Hepatocyte (in vitro differentiated cells): ENCODE measurements at regions not wholly inside any gene's neighbourhood (a gene's known extent, or its start where the extent isn't known, plus 50 kb on each side); places are given as distances from the start of the nearest gene placed in this dataset.

ENCODE experiments used
- DNase-seq: peaks from one replicate; pipeline ENCODE4 v3.0.0-alpha.2; 2016; ENCODE audit warnings: low spot score
- H2AFZ ChIP-seq: fragments of 200-600 bp; sonication (generic); 2 replicates; pipeline ENCODE4 v1.6.0; 2016; ENCODE audit warnings: antibody characterized with exemption, mild to moderate bottlenecking
- H3K27ac ChIP-seq: fragments of 200-600 bp; sonication (generic); 2 replicates; pipeline ENCODE4 v1.5.1; 2016; ENCODE audit warnings: mild to moderate bottlenecking
- H3K27me3 ChIP-seq: fragments of 200-600 bp; sonication (generic); 2 replicates; pipeline ENCODE4 v1.6.1; 2016
- H3K36me3 ChIP-seq: fragments of 200-600 bp; sonication (generic); replicated peaks from 2 replicates; pipeline ENCODE4 v1.5.1; 2016; ENCODE audit warnings: low read depth; ENCODE audit not compliant: insufficient read depth
- H3K4me1 ChIP-seq: fragments of 200-600 bp; sonication (generic); 2 replicates; pipeline ENCODE4 v1.5.1; 2016; ENCODE audit warnings: mild to moderate bottlenecking, moderate library complexity; ENCODE audit not compliant: insufficient read depth
- H3K4me2 ChIP-seq: fragments of 200-600 bp; sonication (generic); 2 replicates; pipeline ENCODE4 v1.6.0; 2016
- H3K4me3 ChIP-seq: fragments of 200-600 bp; sonication (generic); 2 replicates; pipeline ENCODE4 v1.5.1; 2016; ENCODE audit warnings: mild to moderate bottlenecking
- H3K79me2 ChIP-seq: fragments of 200-600 bp; sonication (generic); 2 replicates; pipeline ENCODE4 v1.6.0; 2017; ENCODE audit warnings: mild to moderate bottlenecking
- H3K9me2 ChIP-seq: fragments of 200-600 bp; sonication (generic); replicated peaks from 2 replicates; pipeline ENCODE4 v1.6.0; 2017; ENCODE audit warnings: mild to moderate bottlenecking; ENCODE audit not compliant: insufficient read depth
- H3K9me3 ChIP-seq: fragments of 200-600 bp; sonication (generic); 2 replicates; pipeline ENCODE4 v1.5.1; 2016; ENCODE audit warnings: low read depth, mild to moderate bottlenecking
- H4K20me1 ChIP-seq: fragments of 200-600 bp; sonication (generic); 2 replicates; pipeline ENCODE4 v1.6.0; 2016; ENCODE audit warnings: mild to moderate bottlenecking; ENCODE audit not compliant: insufficient read depth, poor library complexity, severe bottlenecking
- EZH2 ChIP-seq: fragments of 200-600 bp; sonication (generic); IDR thresholded peaks from 2 replicates; pipeline ENCODE4 v1.6.1; 2016; ENCODE audit warnings: antibody characterized with exemption, mild to moderate bottlenecking, borderline replicate concordance
- EZH2phosphoT487 ChIP-seq: fragments of 200-600 bp; sonication (generic); IDR thresholded peaks from one replicate; pipeline ENCODE4 v1.6.1; 2018; ENCODE audit warnings: antibody characterized with exemption, mild to moderate bottlenecking, low read depth, moderate library complexity; ENCODE audit not compliant: unreplicated experiment, severe bottlenecking
- WGBS: methylation state at CpG from one replicate; pipeline ENCODE4 v1.1.6; 2016; ENCODE audit warnings: low lambda C conversion rate; ENCODE audit errors: missing lambda C conversion rate; 5-methylcytosine and 5-hydroxymethylcytosine counted together
- TF ChIP-seq, protein P1 (sequence below): fragments of 200-600 bp; sonication (generic); IDR thresholded peaks from 2 replicates; pipeline ENCODE4 v1.5.1; 2016; ENCODE audit warnings: antibody characterized with exemption, mild to moderate bottlenecking; ENCODE audit not compliant: poor library complexity

DNA sequence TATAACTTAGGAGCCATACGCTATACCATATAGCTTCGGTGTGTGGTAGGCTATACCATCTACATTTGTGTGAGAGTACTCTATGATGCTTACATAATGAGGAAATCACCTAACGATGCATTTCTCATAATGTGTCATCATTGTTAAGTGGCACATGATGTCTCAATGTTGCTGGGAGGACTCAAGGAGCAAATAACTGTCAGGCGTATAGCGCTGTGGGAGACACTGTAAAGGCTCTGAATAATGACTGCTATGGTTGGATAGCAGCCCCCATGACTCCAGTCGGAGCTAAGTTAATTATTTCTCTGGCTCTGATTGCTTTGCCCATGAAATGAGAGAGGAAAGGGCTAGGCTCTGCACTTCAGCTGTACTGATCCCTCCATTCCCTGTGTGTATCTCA, 197.2 kb downstream of the RGS9 start:
- TF ChIP-seq, protein P1, sequence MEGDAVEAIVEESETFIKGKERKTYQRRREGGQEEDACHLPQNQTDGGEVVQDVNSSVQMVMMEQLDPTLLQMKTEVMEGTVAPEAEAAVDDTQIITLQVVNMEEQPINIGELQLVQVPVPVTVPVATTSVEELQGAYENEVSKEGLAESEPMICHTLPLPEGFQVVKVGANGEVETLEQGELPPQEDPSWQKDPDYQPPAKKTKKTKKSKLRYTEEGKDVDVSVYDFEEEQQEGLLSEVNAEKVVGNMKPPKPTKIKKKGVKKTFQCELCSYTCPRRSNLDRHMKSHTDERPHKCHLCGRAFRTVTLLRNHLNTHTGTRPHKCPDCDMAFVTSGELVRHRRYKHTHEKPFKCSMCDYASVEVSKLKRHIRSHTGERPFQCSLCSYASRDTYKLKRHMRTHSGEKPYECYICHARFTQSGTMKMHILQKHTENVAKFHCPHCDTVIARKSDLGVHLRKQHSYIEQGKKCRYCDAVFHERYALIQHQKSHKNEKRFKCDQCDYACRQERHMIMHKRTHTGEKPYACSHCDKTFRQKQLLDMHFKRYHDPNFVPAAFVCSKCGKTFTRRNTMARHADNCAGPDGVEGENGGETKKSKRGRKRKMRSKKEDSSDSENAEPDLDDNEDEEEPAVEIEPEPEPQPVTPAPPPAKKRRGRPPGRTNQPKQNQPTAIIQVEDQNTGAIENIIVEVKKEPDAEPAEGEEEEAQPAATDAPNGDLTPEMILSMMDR, result no peak
- no peak for TF ChIP-seq EZH2
- TF ChIP-seq EZH2phosphoT487, result no peak
- Histone ChIP-seq H3K36me3 (no peaks in the 10 kb centered on the region), H3K4me2 (no peak overlapping the region), H3K27me3 (no peaks in the 10 kb centered on the region), H2AFZ (no peak overlapping the region), H3K4me1 (no peaks in the 10 kb centered on the region), H3K79me2 (no peaks in the 10 kb centered on the region), H3K9me3 (no peaks in the 10 kb centered on the region), H3K27ac (no peak overlapping the region), H4K20me1 (no peaks in the 10 kb centered on the region), H3K9me2 (no peaks in the 10 kb centered on the region), H3K4me3 (no peak overlapping the region)
- DNase-seq, result no peak
- WGBS, result 92% methylated on average over 6 of the region's 6 CpGs

DNA sequence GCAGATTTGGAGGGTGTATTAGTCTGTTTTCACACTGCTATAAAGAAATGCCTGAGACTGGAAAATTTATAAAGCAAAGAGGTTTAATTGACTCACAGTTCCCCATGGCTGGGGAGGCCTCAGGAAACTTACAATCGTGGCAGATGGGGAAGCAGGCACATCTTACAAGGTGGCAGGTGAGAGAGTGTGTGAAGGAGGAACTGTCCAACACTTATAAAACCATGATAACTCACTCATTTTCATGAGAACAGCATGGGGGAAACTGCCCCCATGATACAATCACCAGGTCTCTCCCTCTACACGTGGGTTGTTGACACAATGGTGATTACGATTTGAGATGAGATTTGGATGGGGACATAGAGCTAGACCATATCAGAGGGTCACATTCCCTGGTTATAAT, 195.6 kb downstream of the RGS9 start:
- Histone ChIP-seq H3K9me3 (no peaks in the 10 kb centered on the region), H3K27ac (no peak overlapping the region), H3K4me2 (no peak overlapping the region), H3K27me3 (no peaks in the 10 kb centered on the region), H3K36me3 (no peaks in the 10 kb centered on the region), H3K4me3 (no peak overlapping the region), H3K4me1 (no peaks in the 10 kb centered on the region), H3K9me2 (no peaks in the 10 kb centered on the region), H2AFZ (no peak overlapping the region), H4K20me1 (no peaks in the 10 kb centered on the region), H3K79me2 (no peaks in the 10 kb centered on the region)
- TF ChIP-seq, protein P1, result no peak
- no peak for TF ChIP-seq EZH2phosphoT487
- no peak for TF ChIP-seq EZH2
- DNase-seq, result no peak
- 64% methylated on average over 3 of the region's 3 CpGs for WGBS

DNA sequence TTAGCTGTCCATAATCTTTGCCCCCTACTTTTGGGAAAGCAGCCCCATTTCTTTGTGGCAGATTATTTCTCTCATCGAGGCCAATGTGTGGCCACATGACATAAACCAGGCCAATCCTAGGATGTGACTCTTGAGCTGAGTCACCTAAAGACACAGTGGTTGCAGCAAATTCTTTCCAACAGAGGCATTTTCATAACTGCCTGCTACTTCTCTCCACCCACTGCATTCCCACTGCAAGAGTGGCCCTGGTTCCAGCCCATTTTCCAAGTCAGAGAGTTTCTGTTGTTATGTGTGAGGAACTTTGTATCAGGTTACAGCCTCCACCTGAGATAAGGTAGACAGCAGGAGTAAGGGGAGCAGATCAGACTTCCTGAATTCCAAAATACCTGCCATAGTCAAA, 195.2 kb downstream of the RGS9 start:
- Histone ChIP-seq H2AFZ (no peak overlapping the region), H3K4me2 (no peak overlapping the region), H3K9me2 (no peaks in the 10 kb centered on the region), H4K20me1 (no peaks in the 10 kb centered on the region), H3K79me2 (no peaks in the 10 kb centered on the region), H3K36me3 (no peaks in the 10 kb centered on the region), H3K27me3 (no peaks in the 10 kb centered on the region), H3K9me3 (no peaks in the 10 kb centered on the region), H3K4me3 (no peak overlapping the region), H3K4me1 (no peaks in the 10 kb centered on the region), H3K27ac (no peak overlapping the region)
- TF ChIP-seq, protein P1, result no peak
- no peak for TF ChIP-seq EZH2phosphoT487
- no peak for TF ChIP-seq EZH2
- DNase-seq, result peak; percentile 16
- 48% methylated on average over 1 of the region's 1 CpG for WGBS

DNA sequence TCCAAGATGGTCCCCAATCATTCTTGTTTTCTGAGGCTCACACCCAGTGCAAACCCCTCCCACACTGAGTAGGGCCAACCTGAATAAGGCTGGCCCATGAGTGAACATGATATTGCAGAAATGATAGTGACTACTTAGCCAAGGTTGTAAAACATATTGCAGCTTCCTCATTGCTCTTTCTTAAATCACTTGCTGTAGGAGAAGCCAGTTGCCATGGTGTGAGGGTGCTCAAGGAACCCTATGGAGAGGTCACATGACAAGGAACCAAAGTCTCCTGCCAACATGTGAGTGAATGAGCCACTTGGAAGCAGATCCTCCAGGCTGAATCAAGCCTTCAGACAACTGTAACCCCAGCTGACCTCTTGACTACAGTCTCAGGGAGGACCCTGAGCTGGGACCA, 191.4 kb downstream of the RGS9 start:
- DNase-seq, result peak; percentile 19
- H2AFZ ChIP-seq, result no peak overlapping the region
- no peaks in the 10 kb centered on the region for H3K27me3 ChIP-seq
- H3K4me2 ChIP-seq, result no peak overlapping the region
- no peaks in the 10 kb centered on the region for H3K4me1 ChIP-seq
- no peaks in the 10 kb centered on the region for H4K20me1 ChIP-seq
- H3K9me3 ChIP-seq, result no peaks in the 10 kb centered on the region
- no peaks in the 10 kb centered on the region for H3K9me2 ChIP-seq
- no peak overlapping the region for H3K4me3 ChIP-seq
- H3K27ac ChIP-seq, result no peak overlapping the region
- H3K36me3 ChIP-seq, result no peaks in the 10 kb centered on the region
- TF ChIP-seq, protein P1, result no peak
- TF ChIP-seq EZH2phosphoT487 (no peak), EZH2 (no peak)
- H3K79me2 ChIP-seq, result no peaks in the 10 kb centered on the region
